Endometrium (tissue), 2 donors: ENCODE measurements at regions not wholly inside any gene's neighbourhood (a gene's known extent, or its start where the extent isn't known, plus 50 kb on each side); places are given as distances from the start of the nearest gene placed in this dataset.
"Not testable (repeated sequence)": the region's sequence is repeated elsewhere in the genome, so short reads cannot be mapped to it uniquely, and the experiment has no call there.

ENCODE experiments used
- FAIRE-seq: peaks from 2 replicates; lab custom pipeline; 2012; peaks lifted over from hg19 to GRCh38; lab: Jason Lieb, UNC
- donor health status: control.
- donor health status: control.

DNA sequence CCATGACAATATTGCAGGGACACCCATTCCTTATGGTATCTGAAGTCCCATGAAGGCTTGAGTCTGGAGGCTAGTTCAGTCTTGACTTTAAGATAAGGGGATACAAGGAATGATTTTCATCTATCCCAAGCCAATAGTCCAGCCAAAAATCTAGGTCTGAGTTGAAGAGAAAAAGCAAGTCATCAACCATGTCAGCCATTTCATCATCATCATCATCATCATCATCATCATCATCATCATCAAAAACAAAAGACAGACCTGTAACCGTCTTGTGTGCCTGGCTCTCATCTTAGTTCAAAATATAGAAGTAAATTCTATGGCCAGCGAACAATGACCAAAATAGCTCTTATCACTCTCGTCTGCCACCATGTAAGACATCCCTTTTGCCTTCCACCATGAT, 59.5 kb upstream of the FAM90A26 start:
- not testable (repeated sequence) for FAIRE-seq

DNA sequence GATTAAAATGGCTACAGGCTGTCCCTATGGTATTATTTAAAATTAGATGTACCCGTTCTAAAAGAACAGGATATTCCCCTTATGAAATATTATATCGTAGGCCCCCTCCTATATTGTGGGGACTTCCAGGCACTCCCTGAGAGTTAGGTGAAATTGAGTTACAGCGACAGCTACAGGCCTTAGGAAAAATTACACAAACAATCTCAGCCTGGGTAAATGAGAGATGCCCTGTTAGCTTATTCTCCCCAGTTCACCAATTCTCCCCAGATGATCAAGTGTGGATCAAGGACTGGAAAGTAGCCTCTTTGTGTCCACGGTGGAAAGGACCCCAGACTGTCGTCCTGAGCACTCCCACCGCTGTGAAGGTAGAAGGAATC, 67.1 kb upstream of the FAM90A26 start:
- not testable (repeated sequence) for FAIRE-seq

DNA sequence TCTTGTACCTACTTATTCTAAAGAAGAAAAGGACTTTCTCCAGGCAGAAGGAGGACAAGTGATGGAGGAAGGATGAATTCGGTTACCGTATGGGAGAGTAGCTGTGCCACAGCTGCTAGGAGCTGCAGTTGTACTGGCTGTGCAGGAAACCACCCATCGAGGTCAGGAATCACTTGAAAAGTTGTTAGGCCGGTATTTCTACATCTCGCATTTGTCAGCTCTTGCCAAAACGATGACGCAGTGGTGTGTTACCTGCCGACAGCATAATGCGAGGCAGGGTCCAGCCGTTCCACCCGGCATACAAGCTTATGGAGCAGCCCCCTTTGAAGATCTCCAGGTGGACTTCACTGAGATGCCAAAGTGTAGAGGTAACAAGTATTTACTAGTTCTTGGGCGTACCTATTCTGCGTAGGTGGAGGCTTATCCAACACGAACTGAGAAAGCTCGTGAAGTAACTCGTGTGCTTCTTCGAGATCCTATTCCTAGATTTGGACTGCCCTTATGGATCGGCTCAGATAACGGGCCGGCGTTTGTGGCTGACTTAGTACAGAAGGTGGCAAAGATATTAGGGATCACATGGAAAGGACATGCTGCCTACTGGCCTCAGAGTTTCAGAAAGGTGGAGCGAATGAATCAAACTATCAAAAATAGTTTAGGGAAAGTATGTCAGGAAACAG, 67.6 kb upstream of the FAM90A26 start:
- not testable (repeated sequence) for FAIRE-seq

DNA sequence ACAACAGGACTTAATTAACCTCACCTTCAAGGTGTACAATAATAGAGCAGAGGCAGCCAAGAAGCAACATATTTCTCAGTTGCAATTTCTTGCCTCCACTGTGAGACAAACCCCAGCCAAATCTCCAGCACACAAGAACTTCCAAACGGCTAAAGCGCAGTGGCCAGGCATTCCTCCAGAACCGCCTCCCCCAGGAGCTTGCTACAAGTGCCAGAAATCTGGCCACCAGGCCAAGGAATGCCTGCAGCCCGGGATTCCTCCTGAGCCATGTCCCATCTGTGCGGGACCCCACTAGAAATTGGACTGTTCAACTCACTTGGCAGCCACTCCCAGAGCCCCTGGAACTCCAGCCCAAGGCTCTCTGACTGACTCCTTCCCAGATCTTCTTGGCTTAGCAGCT, 73.9 kb upstream of the FAM90A26 start:
- not testable (repeated sequence) for FAIRE-seq

DNA sequence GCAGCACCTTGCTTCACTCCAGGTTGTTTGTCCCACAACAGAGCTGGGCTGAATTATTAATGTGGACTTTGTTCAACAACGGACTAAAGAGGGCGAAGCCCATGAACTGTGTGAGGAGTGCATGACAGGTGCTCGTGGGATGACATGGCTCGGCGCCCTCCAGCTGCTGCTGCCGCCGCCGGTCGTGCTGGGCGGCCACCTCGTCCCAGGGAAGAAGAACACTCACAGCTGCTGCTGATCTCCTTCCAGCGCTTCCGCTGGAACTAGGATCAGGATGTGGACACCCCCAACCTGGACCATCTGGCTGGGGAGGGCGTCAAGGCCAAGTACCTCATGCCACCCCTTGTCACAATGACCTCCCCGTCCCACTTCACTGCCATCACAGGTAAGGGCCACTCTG, 91.4 kb upstream of the FAM90A26 start:
- not testable (repeated sequence) for FAIRE-seq

DNA sequence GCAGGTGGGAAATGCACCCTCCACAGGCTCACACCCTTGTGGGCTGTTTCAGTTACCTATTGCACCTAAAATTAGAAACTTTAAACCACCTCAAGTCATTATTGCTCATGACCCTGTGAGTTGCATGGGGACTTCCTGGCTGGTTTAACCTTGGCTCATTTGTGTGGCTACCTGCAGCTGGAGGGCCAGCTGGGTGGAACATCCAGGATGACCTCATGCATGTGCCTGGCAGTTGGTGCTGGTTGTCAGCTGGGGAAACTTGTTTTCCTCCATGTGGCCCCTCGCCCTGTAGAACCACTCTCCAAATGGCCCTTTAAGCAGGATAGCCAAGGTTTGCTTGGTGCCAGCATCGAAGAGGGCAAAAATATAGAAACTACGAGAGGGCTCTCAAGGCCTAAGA, 93.2 kb upstream of the FAM90A26 start:
- FAIRE-seq: not testable (repeated sequence)

DNA sequence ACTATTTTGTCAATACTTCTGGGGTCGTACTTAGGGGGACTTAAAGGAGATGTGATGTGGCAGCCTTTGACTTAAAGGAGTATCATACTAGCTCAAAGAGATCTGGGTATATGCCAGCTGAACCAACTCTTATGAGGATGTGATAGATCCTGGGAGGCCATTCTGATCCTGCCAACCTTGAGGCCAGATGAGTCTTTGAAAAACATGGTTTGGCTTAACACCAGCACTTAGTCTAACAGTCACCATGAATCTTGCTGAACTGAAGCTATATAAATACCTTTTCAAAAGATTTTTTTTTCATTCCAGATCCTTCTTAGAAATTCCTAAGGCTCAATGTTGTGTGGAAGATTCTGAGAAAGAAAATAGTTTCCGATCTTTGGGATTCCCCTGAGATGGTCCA, 93.7 kb upstream of the FAM90A26 start:
- not testable (repeated sequence) for FAIRE-seq

DNA sequence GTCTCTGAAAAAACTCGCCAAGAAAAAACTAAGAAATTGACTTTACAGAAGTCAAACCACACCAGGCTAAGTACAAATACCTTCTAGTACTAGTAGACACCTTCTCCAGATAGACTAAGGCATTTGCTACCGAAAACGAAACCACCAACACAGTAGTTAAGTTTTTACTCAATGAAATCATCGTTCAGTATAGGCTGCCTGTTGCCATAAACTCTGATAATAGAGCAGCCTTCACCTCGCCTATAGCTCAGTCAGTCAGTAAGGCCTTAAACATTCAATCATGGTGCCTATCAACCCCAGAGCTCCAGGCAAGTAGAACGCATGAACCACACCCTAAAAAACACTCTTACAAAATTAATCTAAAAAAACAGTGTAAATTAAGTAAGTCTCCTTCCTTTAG, 96.8 kb upstream of the FAM90A26 start:
- FAIRE-seq: not testable (repeated sequence)

DNA sequence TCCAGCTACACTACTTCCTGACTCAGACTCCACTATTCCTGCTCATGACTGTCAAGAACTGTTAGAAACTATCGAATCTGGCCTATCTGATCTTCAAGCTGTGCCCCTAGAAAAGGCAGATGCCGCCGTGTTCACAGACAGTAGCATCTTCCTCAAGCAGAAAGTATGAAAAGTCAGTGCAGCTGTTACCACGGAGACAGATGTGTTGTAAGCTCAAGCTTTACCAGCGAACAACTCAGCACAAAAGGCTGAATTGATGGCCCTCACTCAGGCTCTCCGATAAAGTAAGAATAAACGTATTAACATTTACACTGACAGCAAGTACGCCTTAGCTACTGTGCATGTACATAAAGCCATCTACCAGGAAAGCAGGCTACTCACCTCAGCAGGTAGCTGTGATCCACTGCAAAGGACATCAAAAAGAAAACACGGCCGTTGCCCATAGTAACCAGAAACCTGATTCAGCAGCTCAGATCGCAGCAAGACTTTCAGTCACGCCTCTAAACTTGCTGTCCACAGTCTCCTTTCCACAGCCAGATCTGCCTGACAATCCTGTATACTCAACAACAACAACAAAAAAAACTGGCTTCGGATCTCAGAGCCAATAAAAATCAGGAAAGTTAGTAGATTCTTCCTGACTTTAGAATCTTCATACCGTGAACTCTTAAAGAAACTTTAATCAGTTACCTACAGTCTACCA, 97.5 kb upstream of the FAM90A26 start:
- FAIRE-seq: not testable (repeated sequence)

DNA sequence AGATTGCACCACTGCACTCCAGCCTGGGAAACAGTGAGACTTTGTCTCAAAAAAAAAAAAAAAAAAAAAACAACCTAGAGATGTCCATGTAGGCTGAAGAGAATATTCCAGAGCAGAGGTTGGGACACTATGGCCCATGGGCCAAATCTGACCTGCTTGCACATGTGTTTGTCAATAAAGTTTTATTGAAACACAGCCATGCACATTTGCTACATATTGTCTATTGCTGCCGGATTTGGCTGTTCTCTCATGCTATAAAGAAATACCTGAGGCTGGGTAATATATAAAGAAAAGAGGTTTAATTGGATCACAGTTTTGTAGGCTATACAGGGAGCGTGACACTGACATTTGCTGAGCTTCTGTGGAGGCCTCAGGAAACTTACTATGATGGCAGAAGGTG, 102.3 kb upstream of the FAM90A26 start:
- FAIRE-seq: not testable (repeated sequence)

DNA sequence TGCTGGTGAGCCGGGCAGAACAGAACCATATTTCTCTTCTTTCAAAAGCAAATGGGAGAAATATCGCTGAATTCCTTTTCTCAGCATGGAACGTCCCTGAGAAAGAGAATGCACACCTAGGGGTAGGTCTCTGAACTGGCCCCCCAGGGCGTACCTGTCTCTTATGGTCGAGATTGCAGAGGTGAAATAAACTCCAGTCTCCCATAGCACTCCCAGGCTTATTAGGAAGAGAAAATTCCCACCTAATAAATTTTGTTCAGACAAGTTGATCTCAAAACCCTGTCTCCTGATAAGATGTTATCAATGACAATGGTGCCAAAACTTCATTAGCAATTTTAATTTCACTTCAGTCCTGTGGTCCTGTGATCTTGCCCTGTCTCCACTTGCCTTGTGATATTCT, 106.6 kb upstream of the FAM90A26 start:
- not testable (repeated sequence) for FAIRE-seq

DNA sequence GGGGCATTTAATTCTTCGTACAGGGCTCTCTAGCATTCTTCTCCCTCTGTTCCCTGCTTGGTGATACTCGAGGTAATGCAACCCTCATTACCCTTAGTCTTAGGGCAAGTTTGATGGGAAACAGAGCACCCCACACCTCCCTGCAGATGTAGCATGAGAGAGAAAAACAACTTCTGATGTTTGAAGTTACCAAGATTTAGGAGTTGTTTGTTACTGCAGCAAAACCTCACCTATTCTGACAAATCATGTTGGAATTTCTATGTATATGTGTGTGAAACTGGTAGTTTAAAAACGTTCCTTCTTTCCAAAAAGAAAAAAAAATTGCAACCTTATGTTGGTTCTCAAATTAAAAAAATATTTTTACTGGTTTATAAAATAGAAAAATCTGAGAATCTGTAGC, 145.3 kb upstream of the FAM90A26 start:
- not testable (repeated sequence) for FAIRE-seq

DNA sequence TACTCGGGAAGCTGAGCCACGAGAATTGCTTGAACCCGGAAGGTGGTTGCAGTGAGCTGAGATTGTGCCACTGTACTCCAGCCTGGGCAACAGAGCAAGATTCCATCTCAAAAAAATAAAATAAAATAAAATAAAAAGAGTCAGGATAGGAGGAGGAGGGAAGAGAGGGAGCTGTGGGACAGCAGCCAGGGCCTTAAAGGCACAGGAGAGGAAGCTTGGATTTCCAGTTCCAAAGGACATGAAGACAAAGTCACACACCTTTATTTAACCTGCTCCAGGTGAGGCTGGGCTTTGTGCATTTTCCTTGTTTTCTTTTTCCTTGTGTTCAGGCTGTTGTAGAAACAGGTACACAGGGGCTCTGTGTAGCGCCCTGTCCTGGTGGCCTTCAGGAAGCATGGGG, 138.2 kb upstream of the HMX1 start:
- not testable (repeated sequence) for FAIRE-seq

DNA sequence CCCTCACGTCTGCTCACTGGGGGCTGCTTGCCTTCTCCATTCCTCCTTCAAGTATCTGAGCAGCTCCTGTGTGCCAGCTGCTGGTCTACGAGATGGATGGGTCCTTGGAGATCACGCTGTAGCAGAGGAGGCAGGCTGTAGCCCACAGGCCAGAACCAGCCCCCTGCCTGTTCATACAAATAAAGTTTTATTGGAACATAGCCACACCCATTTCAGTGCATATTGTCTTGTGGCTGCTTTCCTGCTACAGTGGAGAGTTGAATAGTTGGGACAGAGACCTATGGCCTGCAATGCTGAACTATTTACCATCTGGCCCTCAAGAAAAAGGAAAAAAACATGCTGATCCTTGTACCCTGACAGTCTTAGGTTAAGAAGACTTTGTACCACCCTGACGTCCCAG, 136.8 kb upstream of the HMX1 start:
- FAIRE-seq: not testable (repeated sequence)

DNA sequence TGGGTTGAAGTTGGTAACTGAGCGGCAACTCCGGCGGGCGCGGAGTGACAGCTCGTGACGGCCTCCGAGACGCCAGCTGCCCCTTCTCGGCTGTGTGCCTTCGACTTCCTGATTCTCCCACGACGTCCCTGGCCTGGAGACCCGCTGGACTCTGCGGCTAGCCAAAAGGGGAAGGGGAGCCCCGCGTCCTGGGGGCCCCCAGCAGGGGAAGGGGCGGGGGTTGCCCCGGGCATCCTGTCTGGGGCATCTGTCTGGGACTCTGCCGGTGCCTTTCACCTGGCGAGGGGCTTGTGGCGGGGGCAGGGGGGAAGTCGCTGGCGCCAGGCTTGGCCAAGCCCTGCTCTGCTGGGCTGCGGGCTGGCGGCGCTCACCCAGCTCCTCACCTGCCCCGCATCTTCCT, 129.5 kb upstream of the HMX1 start:
- FAIRE-seq: not testable (repeated sequence)

DNA sequence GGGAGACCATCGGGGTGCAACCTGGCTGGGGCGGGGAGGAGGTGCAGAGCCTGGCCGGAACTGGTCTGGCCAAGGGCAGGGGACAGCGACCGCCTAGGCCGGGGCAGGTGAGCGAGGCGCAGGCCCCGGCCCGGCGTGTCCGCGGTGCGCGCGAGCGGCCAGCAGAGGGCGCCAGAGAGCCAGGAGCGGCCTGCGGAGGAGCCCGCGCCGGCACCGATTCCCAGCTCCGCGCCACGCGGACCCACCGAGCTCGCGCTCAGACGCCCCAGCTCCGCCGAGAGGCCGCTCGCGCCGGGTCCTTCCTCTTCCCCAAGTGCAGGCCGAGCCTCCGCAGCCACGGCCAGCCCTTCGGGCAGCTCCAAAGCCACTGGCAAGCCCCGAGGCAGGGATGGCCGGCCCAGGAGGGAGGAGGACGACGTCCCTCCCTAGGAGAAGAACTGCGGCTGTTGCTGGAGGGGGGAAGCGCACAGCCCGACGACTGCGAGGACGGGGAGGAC, 128.9 kb upstream of the HMX1 start:
- FAIRE-seq: not testable (repeated sequence)

DNA sequence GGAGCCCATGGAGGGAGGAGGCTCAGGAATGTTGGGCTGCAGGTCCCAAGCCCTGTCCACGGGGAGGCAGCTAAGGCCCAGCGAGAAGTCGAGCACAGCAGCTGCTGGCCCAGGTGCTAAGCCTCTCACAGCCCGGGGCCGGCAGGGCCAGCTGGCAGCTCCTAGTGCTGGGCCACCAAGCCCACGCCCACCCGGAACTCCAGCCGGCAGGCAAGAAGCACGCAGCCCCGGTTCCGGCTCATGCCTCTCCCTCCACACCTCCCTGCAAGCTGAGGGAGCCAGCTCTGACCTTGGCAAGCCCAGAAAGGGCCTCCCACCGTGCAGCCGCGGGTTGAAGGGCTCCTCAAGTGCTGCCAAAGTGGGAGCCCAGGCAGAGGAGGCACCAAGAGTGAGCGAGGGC, 121.3 kb upstream of the HMX1 start:
- not testable (repeated sequence) for FAIRE-seq

DNA sequence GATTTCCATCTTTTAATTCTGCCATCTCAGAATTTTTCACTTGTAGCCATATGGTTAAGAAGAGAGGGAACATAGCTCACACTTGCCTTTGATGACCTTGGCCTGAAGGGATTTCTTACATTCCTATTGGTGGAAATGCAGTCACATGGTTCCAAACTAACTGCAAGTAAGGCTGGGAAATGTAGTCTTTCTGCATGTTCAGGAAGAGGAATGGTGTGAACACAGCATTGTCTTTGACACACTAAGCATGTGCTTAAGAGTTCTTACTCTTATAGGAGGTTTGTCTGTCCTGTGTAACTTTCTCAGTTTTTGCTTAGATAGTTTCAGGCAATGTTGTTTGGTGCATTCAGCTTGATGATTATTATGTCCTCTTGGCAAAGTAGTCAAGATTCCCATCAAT, 119.8 kb upstream of the HMX1 start:
- FAIRE-seq: not testable (repeated sequence)

DNA sequence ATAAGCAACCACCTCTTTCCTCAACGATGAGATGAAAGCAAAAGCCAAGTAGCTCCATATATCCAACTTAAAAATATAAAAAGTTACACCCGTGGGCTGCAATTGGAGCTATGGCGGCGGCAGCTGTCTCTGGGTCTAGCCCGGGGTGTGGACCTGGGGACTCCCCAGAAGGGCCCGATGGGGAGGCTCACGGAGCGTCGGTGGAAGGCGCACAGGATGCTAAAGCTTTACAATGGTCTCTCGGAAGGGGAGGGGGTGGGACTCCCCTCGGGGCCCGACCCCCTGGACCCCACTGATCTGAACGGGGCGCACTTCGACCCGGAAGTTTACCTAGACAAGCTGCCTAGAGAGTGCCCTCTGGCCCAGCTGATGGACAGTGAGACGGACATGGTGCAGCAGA, 118.7 kb upstream of the HMX1 start:
- FAIRE-seq: not testable (repeated sequence)

DNA sequence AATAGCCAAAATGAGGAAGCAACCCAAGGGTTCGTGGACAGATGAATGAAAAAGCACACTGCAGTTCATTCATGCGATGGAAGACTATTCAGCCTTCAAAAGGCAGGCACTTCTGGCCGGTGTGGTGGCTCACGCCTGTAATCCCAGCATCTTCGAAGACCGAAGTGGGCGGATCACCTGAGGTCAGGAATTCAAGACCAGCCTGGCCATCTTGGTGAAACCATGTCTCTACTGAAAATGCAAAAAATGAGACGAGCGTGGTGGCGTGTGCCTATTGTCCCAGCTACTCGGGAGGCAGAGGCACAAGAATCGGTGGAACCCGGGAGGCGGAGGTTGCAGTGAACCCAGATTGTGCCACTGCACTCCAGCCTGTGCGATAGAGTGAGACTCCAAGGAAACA, 114.1 kb upstream of the HMX1 start:
- not testable (repeated sequence) for FAIRE-seq

DNA sequence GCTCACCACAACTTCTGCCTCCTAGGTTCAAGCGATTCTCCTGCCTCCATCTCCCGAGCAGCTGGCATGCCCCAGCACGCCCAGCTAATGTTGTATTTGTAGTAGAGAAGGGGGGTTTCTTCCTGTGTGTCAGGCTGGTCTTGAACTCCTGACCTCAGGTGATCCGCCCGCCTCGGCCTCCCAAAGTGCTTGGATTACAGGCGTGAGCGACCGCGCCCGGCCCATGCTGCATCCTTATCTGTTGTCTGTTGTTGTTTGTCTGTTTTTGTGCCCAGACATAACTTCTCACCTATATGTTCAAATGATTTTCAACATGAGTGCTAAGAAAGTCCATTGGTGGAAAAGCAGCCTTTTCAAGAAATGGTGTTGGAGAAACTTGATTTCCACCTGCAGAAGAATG, 113.0 kb upstream of the HMX1 start:
- FAIRE-seq: not testable (repeated sequence)

DNA sequence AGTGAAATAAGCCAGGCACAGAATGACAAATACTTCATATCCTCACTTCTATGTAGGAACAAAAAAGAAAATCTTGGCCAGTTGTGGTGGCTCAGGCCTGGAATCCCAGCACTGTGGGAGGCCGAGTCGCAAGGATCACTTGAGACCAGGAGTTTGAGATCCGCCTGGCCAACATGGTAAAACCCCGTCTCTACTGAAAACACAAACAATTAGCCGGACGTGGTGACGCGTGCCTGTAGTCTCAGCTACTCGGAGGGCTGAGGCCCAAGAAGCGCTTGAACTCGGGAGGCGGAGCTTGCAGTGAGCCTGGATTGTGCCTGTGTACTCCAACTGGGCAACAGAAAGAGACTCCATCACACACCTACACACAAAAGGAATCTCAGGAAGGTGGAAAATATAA, 112.3 kb upstream of the HMX1 start:
- FAIRE-seq: not testable (repeated sequence)

DNA sequence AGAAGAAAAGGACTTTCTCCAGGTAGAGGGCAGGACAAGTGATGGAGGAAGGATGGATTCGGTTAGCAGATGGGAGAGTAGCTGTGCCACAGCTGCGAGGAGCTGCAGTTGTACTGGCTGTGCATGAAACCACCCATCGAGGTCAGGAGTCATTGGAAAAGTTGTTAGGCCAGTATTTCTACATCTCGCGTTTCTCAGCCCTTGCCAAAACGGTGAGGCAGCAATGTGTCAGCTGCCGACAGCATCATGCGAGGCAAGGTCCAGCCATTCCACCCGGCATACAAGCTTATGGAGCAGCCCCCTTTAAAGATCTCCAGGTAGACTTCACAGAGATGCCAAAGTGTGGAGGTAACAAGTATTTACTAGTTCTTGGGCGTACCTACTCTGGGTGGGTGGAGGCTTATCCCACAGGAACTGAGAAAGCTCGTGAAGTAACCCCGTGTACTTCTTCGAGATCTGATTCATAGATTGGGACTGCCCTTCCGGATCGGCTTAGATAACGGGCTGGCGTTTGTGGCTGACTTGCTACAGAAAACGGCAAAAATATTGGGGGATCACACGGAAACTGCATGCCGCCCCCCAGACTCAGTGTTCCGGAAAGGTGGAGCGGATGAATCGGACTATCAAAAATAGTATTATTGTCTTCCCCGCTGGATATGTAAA, 105.0 kb upstream of the HMX1 start:
- not testable (repeated sequence) for FAIRE-seq
